B cell (primary cell): ENCODE measurements at regions not wholly inside any gene's neighbourhood (a gene's known extent, or its start where the extent isn't known, plus 50 kb on each side); places are given as distances from the start of the nearest gene placed in this dataset.

Source experiments
- ATAC-seq: fragments of 200-7000 bp; cut with Tn5 transposase; one replicate; pipeline ENCODE4 v1.10.0; 2021; ENCODE audit warnings: low read depth, mild to moderate bottlenecking, moderate number of reproducible peaks, moderate library complexity
- CTCF ChIA-PET: fragments of 350-600 bp; sonication (Branson Sonifier 250); formaldehyde crosslinking; loops from one replicate; lab custom pipeline; 2021; ENCODE audit warnings: antibody characterized with exemption, inconsistent platforms; lab: Charles Lee
- POLR2A ChIA-PET: fragments of 350-600 bp; sonication (Branson Sonifier 250); formaldehyde crosslinking; loops from one replicate; lab custom pipeline; 2021; ENCODE audit warnings: antibody characterized with exemption; lab: Charles Lee
- DNase-seq: peaks from one replicate; pipeline ENCODE4 v3.0.0; 2013
- H2AFZ ChIP-seq: 2 replicates; pipeline ENCODE4 v1.6.1; 2012; ENCODE audit warnings: mild to moderate bottlenecking, low read depth, low read length; ENCODE audit not compliant: insufficient read depth, poor library complexity, severe bottlenecking
- H3K27ac ChIP-seq, 2 donors: 1 replicate in 1 of 2; 2 replicates in 1 of 2; pipeline ENCODE4 v1.5.1; 2012 to 2013; ENCODE audit warnings: low read length in 2 of 2, mild to moderate bottlenecking in 2 of 2, moderate library complexity in 1 of 2
- H3K27me3 ChIP-seq, 4 experiments: fragments of 200-600 bp in 1 of 4; sonication (generic) in 1 of 4; replicated peaks in 1 of 4; 1 replicate in 2 of 4; 2 replicates in 2 of 4; pipeline versions ENCODE4 v1.6.1 to v1.7.0; 2013 to 2016; ENCODE audit warnings: low read length in 3 of 4, mild to moderate bottlenecking in 2 of 4, mixed read lengths in 1 of 4, moderate library complexity in 1 of 4; ENCODE audit not compliant: insufficient read depth in 4 of 4, control insufficient read depth in 3 of 4; ENCODE audit errors: control extremely low read depth in 1 of 4
- H3K36me3 ChIP-seq, 2 experiments: replicated peaks in 1 of 2; 1 replicate in 1 of 2; 2 replicates in 1 of 2; pipeline versions ENCODE4 v1.6.1 to v1.7.1; 2013; ENCODE audit warnings: low read length in 1 of 2; ENCODE audit not compliant: insufficient read depth in 2 of 2, control insufficient read depth in 1 of 2; ENCODE audit errors: control extremely low read depth in 1 of 2, extremely low read depth in 1 of 2
- H3K4me1 ChIP-seq, 2 donors: fragments of 200-600 bp in 1 of 2; sonication (generic) in 1 of 2; 1 replicate in 1 of 2; 2 replicates in 1 of 2; pipeline versions ENCODE4 v1.5.1 to v1.6.1; 2013 to 2017; ENCODE audit warnings: low read length in 2 of 2; ENCODE audit not compliant: control insufficient read depth in 2 of 2, insufficient read depth in 2 of 2
- H3K4me2 ChIP-seq: replicated peaks from 2 replicates; pipeline ENCODE3; 2012; ENCODE audit warnings: mild to moderate bottlenecking, low read depth, low read length; ENCODE audit not compliant: poor library complexity, severe bottlenecking
- H3K4me3 ChIP-seq, 5 experiments: fragments of 200-600 bp in 1 of 5; sonication (generic) in 1 of 5; 1 replicate in 3 of 5; 2 replicates in 2 of 5; pipeline versions ENCODE4 v1.5.1 to v1.7.0; 2011 to 2016; ENCODE audit warnings: low read length in 4 of 5, mild to moderate bottlenecking in 4 of 5, low read depth in 2 of 5, control low read depth in 1 of 5, moderate library complexity in 1 of 5; ENCODE audit not compliant: insufficient read depth in 1 of 5; ENCODE audit errors: control extremely low read depth in 1 of 5, extremely low read depth in 1 of 5
- H3K79me2 ChIP-seq: fragments of 200-600 bp; sonication (generic); one replicate; pipeline ENCODE4 v1.6.0; 2016; ENCODE audit warnings: low read length; ENCODE audit not compliant: control insufficient read depth, insufficient read depth
- H3K9ac ChIP-seq: fragments of 200-600 bp; sonication (generic); 2 replicates; pipeline ENCODE4 v1.6.1; 2017; ENCODE audit warnings: mild to moderate bottlenecking, low read length, moderate library complexity
- H3K9me3 ChIP-seq, 3 donors: one replicate each; pipeline versions ENCODE4 v1.6.1 to v1.7.1; 2013; ENCODE audit warnings: low read length in 2 of 3; ENCODE audit not compliant: control insufficient read depth in 2 of 3, insufficient read depth in 1 of 3; ENCODE audit errors: control extremely low read depth in 1 of 3
- H4K20me1 ChIP-seq: 2 replicates; pipeline ENCODE4 v1.6.0; 2012; ENCODE audit warnings: mild to moderate bottlenecking, low read length; ENCODE audit not compliant: insufficient read depth, control insufficient read depth, poor library complexity, severe bottlenecking
- H3K27ac Mint-ChIP-seq: one replicate; pipeline ENCODE4 v1.8.0; 2021; ENCODE audit warnings: mixed read lengths
- H3K27me3 Mint-ChIP-seq: one replicate; pipeline ENCODE4 v1.8.0; 2021; ENCODE audit warnings: mixed read lengths
- H3K4me1 Mint-ChIP-seq: one replicate; pipeline ENCODE4 v1.8.0; 2021; ENCODE audit warnings: mixed read lengths
- H3K4me3 Mint-ChIP-seq: one replicate; pipeline ENCODE4 v1.8.0; 2021; ENCODE audit warnings: mixed read lengths
- H3K9me3 Mint-ChIP-seq: one replicate; pipeline ENCODE4 v1.8.0; 2022; ENCODE audit warnings: mixed read lengths; ENCODE audit not compliant: insufficient read depth
- EZH2 ChIP-seq: IDR thresholded peaks from 2 replicates; pipeline ENCODE4 v1.6.1; 2012; ENCODE audit warnings: borderline replicate concordance, low read depth, mild to moderate bottlenecking, moderate library complexity, low read length; ENCODE audit not compliant: insufficient read depth, poor library complexity, severe bottlenecking
- WGBS: methylation state at CpG from one replicate; pipeline ENCODE4 v1.1.5; 2013; ENCODE audit warnings: missing lambda C conversion rate; ENCODE audit not compliant: insufficient coverage; 5-methylcytosine and 5-hydroxymethylcytosine counted together
- intact Hi-C: fragments of 100-400 bp; cut with micrococcal nuclease; formaldehyde crosslinking; loops from one replicate; pipeline ENCODE4 v1.10.0; 2022
- TF ChIP-seq, protein P1 (sequence below): fragments of 200-600 bp; IDR thresholded peaks from one replicate; pipeline ENCODE4 v1.8.0; 2022; ENCODE audit warnings: antibody characterized with exemption, mild to moderate bottlenecking

DNA sequence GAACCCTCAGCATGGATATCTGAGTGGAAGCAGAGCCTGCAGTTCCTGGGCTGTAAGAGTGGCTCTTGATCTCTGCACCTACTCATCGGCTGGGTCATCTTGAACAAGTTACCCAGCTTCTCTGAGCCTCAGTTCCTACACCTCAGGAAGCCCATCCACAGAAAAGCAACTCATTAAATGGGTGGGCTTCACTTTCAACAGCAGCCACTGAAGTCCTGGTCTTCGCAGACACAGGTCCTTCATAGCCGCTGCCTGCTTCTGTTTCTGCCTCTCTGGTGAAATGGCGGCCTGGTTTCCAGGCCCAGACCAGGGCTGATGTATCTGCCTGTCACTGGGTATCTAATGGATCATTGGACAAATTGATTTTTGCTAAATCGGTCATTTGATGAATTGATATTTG, 571.4 kb downstream of the PTPRU start:
- TF ChIP-seq EZH2: no peak
- TF ChIP-seq, protein P1, sequence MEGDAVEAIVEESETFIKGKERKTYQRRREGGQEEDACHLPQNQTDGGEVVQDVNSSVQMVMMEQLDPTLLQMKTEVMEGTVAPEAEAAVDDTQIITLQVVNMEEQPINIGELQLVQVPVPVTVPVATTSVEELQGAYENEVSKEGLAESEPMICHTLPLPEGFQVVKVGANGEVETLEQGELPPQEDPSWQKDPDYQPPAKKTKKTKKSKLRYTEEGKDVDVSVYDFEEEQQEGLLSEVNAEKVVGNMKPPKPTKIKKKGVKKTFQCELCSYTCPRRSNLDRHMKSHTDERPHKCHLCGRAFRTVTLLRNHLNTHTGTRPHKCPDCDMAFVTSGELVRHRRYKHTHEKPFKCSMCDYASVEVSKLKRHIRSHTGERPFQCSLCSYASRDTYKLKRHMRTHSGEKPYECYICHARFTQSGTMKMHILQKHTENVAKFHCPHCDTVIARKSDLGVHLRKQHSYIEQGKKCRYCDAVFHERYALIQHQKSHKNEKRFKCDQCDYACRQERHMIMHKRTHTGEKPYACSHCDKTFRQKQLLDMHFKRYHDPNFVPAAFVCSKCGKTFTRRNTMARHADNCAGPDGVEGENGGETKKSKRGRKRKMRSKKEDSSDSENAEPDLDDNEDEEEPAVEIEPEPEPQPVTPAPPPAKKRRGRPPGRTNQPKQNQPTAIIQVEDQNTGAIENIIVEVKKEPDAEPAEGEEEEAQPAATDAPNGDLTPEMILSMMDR: no peak
- DNase-seq: no peak
- Histone ChIP-seq H2AFZ (no peak overlapping the region), H3K9ac (no peak overlapping the region), H3K4me1 (no peaks in the 10 kb centered on the region), H3K27me3 (no peaks in the 10 kb centered on the region), H3K27ac (no peak overlapping the region), H3K4me2 (no peak overlapping the region), H4K20me1 (no peaks in the 10 kb centered on the region), H3K9me3 (peaks cover 0 to 3% (median 0%) of the 10 kb centered on the region in 3 donors), H3K4me3 (no peak overlapping the region), H3K79me2 (no peaks in the 10 kb centered on the region), H3K36me3 (no peaks in the 10 kb centered on the region)
- Mint-ChIP-seq H3K27me3 (peaks cover 6% of the 10 kb centered on the region), H3K4me3 (no peak overlapping the region), H3K4me1 (no peaks in the 10 kb centered on the region), H3K9me3 (no peaks in the 10 kb centered on the region), H3K27ac (no peak overlapping the region)
- POLR2A ChIA-PET: no interaction called here
- 84% methylated on average over 4 of the region's 5 CpGs for WGBS
- intact Hi-C loops: no loop called here
- CTCF ChIA-PET: no interaction called here
- no peak for ATAC-seq

DNA sequence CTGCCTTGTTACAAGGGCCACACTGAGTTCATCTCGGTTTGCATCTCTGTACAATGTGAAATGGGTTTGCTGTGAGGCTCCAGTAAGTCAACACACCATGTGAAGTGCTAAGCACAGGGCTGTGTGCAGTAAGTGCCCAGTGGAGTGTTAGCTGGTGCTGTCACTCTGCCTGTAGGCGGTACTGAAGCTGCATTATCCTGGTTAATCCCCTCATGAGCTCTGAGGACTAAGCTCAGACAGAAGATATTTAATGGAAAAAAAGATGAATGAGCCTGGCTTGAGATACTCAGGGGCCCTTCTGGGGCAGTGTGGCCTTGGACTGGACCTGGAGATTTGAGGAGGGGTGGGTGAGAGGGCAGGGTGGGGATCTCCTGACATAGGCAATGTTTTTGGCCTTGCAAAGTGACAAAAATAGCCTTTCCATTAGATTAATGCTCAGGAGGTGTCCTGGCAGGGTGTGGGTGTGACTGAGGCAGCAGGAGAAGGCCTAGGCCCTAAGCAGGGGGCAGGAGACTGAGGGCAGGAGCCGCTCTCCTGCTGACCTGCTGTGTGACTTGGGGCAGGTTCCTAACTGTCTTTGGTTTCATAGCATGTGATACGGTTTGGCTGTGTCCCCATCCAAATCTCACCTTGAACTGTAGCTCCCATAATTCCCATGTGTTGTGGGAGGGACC, 570.5 kb downstream of the PTPRU start:
- ChIA-PET CTCF (no interaction called here), POLR2A (no interaction called here)
- H3K27me3 Mint-ChIP-seq: peaks cover 6% of the 10 kb centered on the region
- TF ChIP-seq, protein P1: no peak
- no peak for TF ChIP-seq EZH2
- H3K79me2 ChIP-seq: no peaks in the 10 kb centered on the region
- no peak overlapping the region for H3K27ac Mint-ChIP-seq
- H3K4me3 Mint-ChIP-seq: no peak overlapping the region
- peaks cover 0 to 2% (median 0%) of the 10 kb centered on the region in 4 experiments for H3K27me3 ChIP-seq
- H3K4me1 ChIP-seq: no peaks in the 10 kb centered on the region
- peaks cover 0 to 3% (median 0%) of the 10 kb centered on the region in 3 donors for H3K9me3 ChIP-seq
- H3K4me2 ChIP-seq: no peak overlapping the region
- H3K4me1 Mint-ChIP-seq: no peaks in the 10 kb centered on the region
- DNase-seq (no peak), ATAC-seq (no peak)
- WGBS: 75% methylated on average over 2 of the region's 4 CpGs
- intact Hi-C loops: no loop called here
- H3K36me3 ChIP-seq: no peaks in the 10 kb centered on the region
- no peak overlapping the region for H3K4me3 ChIP-seq
- no peak overlapping the region for H2AFZ ChIP-seq
- no peak overlapping the region for H3K9ac ChIP-seq
- no peaks in the 10 kb centered on the region for H3K9me3 Mint-ChIP-seq
- no peaks in the 10 kb centered on the region for H4K20me1 ChIP-seq
- no peak overlapping the region for H3K27ac ChIP-seq
